ENCODE measurements at regions not wholly inside any gene's neighbourhood (a gene's known extent, or its start where the extent isn't known, plus 50 kb on each side); places are given as distances from the start of the nearest gene placed in this dataset.

DNA sequence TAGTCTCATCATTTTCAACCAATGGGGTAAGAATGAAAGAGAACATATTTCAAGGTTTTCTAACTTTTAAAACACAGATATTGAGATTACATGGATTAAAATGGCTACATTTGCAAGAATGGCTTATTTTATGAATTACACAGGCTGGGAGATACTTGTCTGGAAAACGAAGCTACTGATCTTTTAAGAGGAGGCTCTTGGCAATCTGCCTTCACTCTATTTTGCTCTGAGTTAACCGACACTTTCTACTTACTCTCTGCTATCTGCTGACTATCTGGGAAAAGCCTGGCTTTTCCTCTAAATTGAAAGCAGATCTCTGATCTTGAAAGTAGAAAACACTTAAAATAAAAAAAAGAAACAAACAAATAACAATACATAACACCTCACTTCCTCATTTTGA, 325.4 kb upstream of the LINC00305 start:
- ChIA-PET POLR2A (no interaction called here), CTCF (no interaction called here)
- TF ChIP-seq, protein P1, sequence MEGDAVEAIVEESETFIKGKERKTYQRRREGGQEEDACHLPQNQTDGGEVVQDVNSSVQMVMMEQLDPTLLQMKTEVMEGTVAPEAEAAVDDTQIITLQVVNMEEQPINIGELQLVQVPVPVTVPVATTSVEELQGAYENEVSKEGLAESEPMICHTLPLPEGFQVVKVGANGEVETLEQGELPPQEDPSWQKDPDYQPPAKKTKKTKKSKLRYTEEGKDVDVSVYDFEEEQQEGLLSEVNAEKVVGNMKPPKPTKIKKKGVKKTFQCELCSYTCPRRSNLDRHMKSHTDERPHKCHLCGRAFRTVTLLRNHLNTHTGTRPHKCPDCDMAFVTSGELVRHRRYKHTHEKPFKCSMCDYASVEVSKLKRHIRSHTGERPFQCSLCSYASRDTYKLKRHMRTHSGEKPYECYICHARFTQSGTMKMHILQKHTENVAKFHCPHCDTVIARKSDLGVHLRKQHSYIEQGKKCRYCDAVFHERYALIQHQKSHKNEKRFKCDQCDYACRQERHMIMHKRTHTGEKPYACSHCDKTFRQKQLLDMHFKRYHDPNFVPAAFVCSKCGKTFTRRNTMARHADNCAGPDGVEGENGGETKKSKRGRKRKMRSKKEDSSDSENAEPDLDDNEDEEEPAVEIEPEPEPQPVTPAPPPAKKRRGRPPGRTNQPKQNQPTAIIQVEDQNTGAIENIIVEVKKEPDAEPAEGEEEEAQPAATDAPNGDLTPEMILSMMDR (IDR thresholded peaks at IDR 0.05) = no peak

DNA sequence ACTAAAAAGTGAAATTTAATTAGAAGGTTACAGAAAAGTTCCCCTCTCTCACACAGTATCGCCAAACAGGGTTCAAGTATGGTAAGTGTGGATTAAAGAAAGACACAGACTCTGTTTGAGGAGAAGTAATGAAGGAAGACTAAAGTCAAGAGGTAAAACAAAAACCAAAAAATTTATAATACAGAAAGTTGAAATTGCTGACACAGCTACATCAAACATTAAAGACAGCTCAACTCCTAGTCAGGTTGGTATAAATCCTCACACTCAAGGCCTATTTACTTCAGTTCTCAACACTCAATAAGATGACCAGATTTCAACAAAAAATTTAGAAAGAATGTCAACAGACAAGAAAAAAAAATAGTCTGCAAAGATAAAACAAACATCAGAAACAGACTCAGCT, 300.5 kb upstream of the LINC00305 start:
- Mint-ChIP-seq H3K27ac (no peak overlapping the region), H3K4me1 (no peaks in the 10 kb centered on the region)
- POLR2A ChIA-PET = no interaction called here

More for the DNA sequence above, 325.4 kb upstream of the LINC00305 start:
- no peak overlapping the region for H3K4me3 Mint-ChIP-seq
- H3K4me1 Mint-ChIP-seq = no peaks in the 10 kb centered on the region
- ATAC-seq (ENCODE audit: low read depth) = no peak
- no peak overlapping the region for H3K27ac Mint-ChIP-seq
- intact Hi-C loops (cut with micrococcal nuclease) = no loop called here
- H3K27me3 Mint-ChIP-seq = no peaks in the 10 kb centered on the region
- H3K36me3 Mint-ChIP-seq (ENCODE audit: low read depth) = no peaks in the 10 kb centered on the region
- H3K9me3 Mint-ChIP-seq = no peaks in the 10 kb centered on the region
- DNase-seq = no peak

DNA sequence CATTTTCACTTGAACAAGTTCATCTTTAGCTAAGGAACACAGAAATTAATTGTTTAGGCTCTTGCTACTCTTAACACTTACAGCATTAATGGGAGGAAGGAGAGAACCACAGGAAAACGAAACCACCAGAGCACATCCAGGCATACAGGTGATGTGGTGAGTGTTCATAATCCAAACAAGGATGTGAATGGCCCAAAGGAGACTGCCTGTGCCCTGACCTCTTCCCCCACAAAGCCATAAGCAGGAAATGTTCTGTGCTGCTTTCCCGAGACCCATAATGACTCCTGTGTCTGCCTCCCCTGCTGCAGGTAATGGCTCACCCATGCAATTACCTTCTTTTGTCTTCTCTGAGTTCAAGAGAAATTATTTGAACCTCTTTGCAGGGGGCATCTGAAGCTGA, 295.9 kb upstream of the LINC00305 start:
- Mint-ChIP-seq H3K27me3 (no peaks in the 10 kb centered on the region), H3K9me3 (no peaks in the 10 kb centered on the region), H3K36me3 (ENCODE audit: low read depth) (no peaks in the 10 kb centered on the region), H3K27ac (no peak overlapping the region), H3K4me3 (no peak overlapping the region), H3K4me1 (no peaks in the 10 kb centered on the region)
- ChIA-PET POLR2A (no interaction called here), CTCF (no interaction called here)
- intact Hi-C loops (cut with micrococcal nuclease) = no loop called here
- no peak for ATAC-seq (ENCODE audit: low read depth)
- DNase-seq = no peak
- TF ChIP-seq, protein P1 (IDR thresholded peaks at IDR 0.05) = no peak

More for the DNA sequence above, 300.5 kb upstream of the LINC00305 start:
- ATAC-seq (ENCODE audit: low read depth) (no peak), DNase-seq (no peak)
- no peak overlapping the region for H3K4me3 Mint-ChIP-seq
- no peaks in the 10 kb centered on the region for H3K36me3 Mint-ChIP-seq (ENCODE audit: low read depth)
- no peaks in the 10 kb centered on the region for H3K27me3 Mint-ChIP-seq
- CTCF ChIA-PET = no interaction called here
- intact Hi-C loops (cut with micrococcal nuclease) = no loop called here
- TF ChIP-seq, protein P1 (IDR thresholded peaks at IDR 0.05) = no peak
- no peaks in the 10 kb centered on the region for H3K9me3 Mint-ChIP-seq

DNA sequence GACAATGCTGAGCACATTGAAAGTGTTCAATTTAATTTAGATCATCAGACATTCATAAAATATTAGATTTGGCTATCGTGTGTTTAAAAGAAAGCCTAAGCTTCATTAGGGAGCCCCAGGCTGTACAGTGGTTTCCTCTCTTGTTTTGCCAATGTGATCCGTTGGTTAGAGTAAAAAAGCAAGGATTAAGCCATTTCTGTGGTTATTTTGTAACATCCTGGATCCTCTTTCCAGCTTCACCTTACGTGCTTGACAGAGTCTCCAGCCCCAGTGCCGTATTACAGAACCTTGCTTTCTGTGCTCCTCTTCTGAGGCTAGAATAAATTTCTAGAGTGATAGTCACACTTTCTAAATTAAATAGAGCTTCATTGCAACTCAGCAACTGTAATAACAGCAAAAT, 289.3 kb upstream of the LINC00305 start:
- TF ChIP-seq, protein P1 (IDR thresholded peaks at IDR 0.05) = no peak
- intact Hi-C loops (cut with micrococcal nuclease) = no loop called here
- H3K27me3 Mint-ChIP-seq = no peaks in the 10 kb centered on the region
- H3K36me3 Mint-ChIP-seq (ENCODE audit: low read depth) = no peaks in the 10 kb centered on the region
- H3K9me3 Mint-ChIP-seq = peaks cover 16% of the 10 kb centered on the region
- no peak overlapping the region for H3K27ac Mint-ChIP-seq
- POLR2A ChIA-PET = no interaction called here
- CTCF ChIA-PET = no interaction called here
- H3K4me1 Mint-ChIP-seq = no peaks in the 10 kb centered on the region
- DNase-seq = no peak
- H3K4me3 Mint-ChIP-seq = no peak overlapping the region
- ATAC-seq (ENCODE audit: low read depth) = no peak

DNA sequence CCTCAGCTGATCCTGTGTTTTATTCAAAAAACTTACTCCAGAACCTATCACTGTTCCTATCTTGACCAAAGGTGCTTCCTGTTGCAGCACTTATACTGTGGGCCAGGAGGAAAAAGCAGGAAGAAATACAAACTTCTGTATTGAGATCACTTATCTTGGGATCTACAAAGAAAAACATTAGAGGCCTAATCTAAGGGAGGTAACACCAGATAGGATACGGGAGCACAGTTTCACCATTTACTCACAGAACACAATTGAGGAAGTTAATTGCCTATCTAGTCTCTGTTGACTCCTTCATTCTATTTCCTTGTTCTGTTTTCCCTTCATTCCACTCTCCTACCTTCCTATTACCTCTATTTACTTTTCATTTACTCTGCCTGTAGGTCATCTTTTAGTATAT, 287.2 kb upstream of the LINC00305 start:
- no peak for DNase-seq
- TF ChIP-seq, protein P1 (IDR thresholded peaks at IDR 0.05) = no peak
- no peak overlapping the region for H3K4me3 Mint-ChIP-seq
- H3K27me3 Mint-ChIP-seq = no peaks in the 10 kb centered on the region
- peaks cover 17% of the 10 kb centered on the region for H3K9me3 Mint-ChIP-seq
- H3K27ac Mint-ChIP-seq = no peak overlapping the region
- ATAC-seq (ENCODE audit: low read depth) = no peak
- intact Hi-C loops (cut with micrococcal nuclease) = no loop called here
- H3K4me1 Mint-ChIP-seq = no peaks in the 10 kb centered on the region
- H3K36me3 Mint-ChIP-seq (ENCODE audit: low read depth) = no peaks in the 10 kb centered on the region
- CTCF ChIA-PET = no interaction called here
- POLR2A ChIA-PET = no interaction called here
